ENCODE measurements at regions not wholly inside any gene's neighbourhood (a gene's known extent, or its start where the extent isn't known, plus 50 kb on each side); places are given as distances from the start of the nearest gene placed in this dataset.

DNA sequence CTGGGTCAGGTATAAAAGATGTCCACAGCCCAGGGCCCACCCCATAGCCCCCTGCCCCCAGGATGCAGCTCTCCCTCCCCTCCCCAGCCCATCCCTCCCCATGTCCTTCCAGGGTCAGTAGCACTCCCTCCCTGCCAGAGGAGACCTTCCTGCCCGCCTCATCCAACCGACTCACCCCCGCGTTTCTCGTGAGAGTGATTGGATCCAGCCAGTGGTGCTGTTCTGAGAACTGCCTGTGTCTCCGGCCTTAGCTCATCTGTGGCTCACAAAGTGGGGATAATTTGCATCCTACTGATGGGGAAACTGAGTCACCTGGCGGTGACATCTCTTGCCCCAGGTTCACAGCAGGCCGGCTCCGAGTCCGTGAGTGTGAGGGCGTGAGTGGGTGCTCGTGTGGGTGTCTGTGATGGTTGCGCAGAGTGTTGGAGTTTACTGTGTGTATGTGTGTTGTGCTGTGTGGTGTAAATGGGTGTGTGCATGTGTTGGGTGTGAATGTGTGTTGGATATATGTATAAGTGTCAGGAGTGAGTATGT is 90.7 kb upstream of the GSE1 start:
- TF ChIP-seq EZH2phosphoT487 (IDR thresholded peaks at IDR 0.05; ENCODE audit: low read depth) = no peak
- TF ChIP-seq, protein P1, sequence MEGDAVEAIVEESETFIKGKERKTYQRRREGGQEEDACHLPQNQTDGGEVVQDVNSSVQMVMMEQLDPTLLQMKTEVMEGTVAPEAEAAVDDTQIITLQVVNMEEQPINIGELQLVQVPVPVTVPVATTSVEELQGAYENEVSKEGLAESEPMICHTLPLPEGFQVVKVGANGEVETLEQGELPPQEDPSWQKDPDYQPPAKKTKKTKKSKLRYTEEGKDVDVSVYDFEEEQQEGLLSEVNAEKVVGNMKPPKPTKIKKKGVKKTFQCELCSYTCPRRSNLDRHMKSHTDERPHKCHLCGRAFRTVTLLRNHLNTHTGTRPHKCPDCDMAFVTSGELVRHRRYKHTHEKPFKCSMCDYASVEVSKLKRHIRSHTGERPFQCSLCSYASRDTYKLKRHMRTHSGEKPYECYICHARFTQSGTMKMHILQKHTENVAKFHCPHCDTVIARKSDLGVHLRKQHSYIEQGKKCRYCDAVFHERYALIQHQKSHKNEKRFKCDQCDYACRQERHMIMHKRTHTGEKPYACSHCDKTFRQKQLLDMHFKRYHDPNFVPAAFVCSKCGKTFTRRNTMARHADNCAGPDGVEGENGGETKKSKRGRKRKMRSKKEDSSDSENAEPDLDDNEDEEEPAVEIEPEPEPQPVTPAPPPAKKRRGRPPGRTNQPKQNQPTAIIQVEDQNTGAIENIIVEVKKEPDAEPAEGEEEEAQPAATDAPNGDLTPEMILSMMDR (IDR thresholded peaks at IDR 0.05; ENCODE audit: low read depth, low read length) = no peak
